Fibroblast of lung (primary cell): ENCODE measurements at regions not wholly inside any gene's neighbourhood (a gene's known extent, or its start where the extent isn't known, plus 50 kb on each side); places are given as distances from the start of the nearest gene placed in this dataset.
A peak's percentile ranks its signal among the peaks of the same experiment; 100 is the strongest.

Experiments used
- DNase-seq, 2 donors: peaks; one replicate each; pipeline versions ENCODE4 v3.0.0 to v3.0.0-alpha.2; 2010; ENCODE audit warnings: low read depth in 2 of 2
- H2AFZ ChIP-seq: 2 replicates; pipeline ENCODE4 v1.5.1; 2012; ENCODE audit warnings: low read length, control low read depth, inconsistent platforms
- H3K27ac ChIP-seq: 2 replicates; pipeline ENCODE4 v1.5.1; 2011; ENCODE audit warnings: low read length, control low read depth; ENCODE audit not compliant: insufficient read depth
- H3K27me3 ChIP-seq: 2 replicates; pipeline ENCODE4 v1.5.1; 2011; ENCODE audit warnings: mild to moderate bottlenecking, low read length; ENCODE audit not compliant: control insufficient read depth, insufficient read depth
- H3K36me3 ChIP-seq: 2 replicates; pipeline ENCODE4 v1.5.1; 2011; ENCODE audit warnings: low read length; ENCODE audit not compliant: control insufficient read depth, insufficient read depth
- H3K4me1 ChIP-seq: 2 replicates; pipeline ENCODE4 v1.5.1; 2011; ENCODE audit warnings: low read length; ENCODE audit not compliant: control insufficient read depth, insufficient read depth; ENCODE audit errors: extremely low read depth
- H3K4me2 ChIP-seq: 2 replicates; pipeline ENCODE4 v1.5.1; 2011; ENCODE audit warnings: low read length, control low read depth; ENCODE audit not compliant: insufficient read depth; ENCODE audit errors: extremely low read depth
- H3K4me3 ChIP-seq, 4 experiments: fragments of 200-600 bp in 1 of 4; sonication (generic) in 1 of 4; replicated peaks in 1 of 4; 2 replicates each; pipeline ENCODE4 v1.5.1; 2011 to 2016; ENCODE audit warnings: low read length in 4 of 4, low read depth in 3 of 4, mild to moderate bottlenecking in 3 of 4, control low read depth in 2 of 4, inconsistent platforms in 1 of 4, mixed read lengths in 1 of 4; ENCODE audit not compliant: insufficient read depth in 1 of 4; ENCODE audit errors: control extremely low read depth in 1 of 4
- H3K79me2 ChIP-seq: 2 replicates; pipeline ENCODE4 v1.5.1; 2012; ENCODE audit warnings: mild to moderate bottlenecking, low read length, inconsistent platforms; ENCODE audit not compliant: control insufficient read depth, insufficient read depth
- H3K9ac ChIP-seq: 2 replicates; pipeline ENCODE4 v1.5.1; 2011; ENCODE audit warnings: mild to moderate bottlenecking, low read length, control low read depth; ENCODE audit not compliant: insufficient read depth
- H3K9me3 ChIP-seq: 2 replicates; pipeline ENCODE4 v1.5.1; 2012; ENCODE audit warnings: low read depth, low read length; ENCODE audit not compliant: control insufficient read depth, insufficient read depth
- H4K20me1 ChIP-seq: 2 replicates; pipeline ENCODE4 v1.5.1; 2011; ENCODE audit warnings: low read length; ENCODE audit not compliant: control insufficient read depth, insufficient read depth; ENCODE audit errors: extremely low read depth
- CTCF ChIP-seq, 2 donors: IDR thresholded peaks in 1 of 2; conservative IDR thresholded peaks in 1 of 2; 1 replicate in 1 of 2; 2 replicates in 1 of 2; pipeline ENCODE4 v1.5.1; 2011 to 2012; ENCODE audit warnings: low read length in 2 of 2, control low read depth in 1 of 2, inconsistent platforms in 1 of 2, low read depth in 1 of 2, mild to moderate bottlenecking in 1 of 2
- EZH2 ChIP-seq: IDR thresholded peaks from 2 replicates; pipeline ENCODE4 v1.5.1; 2012; ENCODE audit warnings: low read length, control low read depth, mild to moderate bottlenecking; ENCODE audit errors: missing control alignments

- Histone ChIP-seq H3K4me2 (peak overlapping the region; percentile 46), H3K4me1 (peaks cover 7% of the 10 kb centered on the region), H3K27me3 (no peaks in the 10 kb centered on the region), H3K4me3 (no peak overlapping the region), H2AFZ (no peak overlapping the region), H3K36me3 (no peaks in the 10 kb centered on the region), H3K79me2 (no peaks in the 10 kb centered on the region), H3K9me3 (no peaks in the 10 kb centered on the region), H3K27ac (no peak overlapping the region), H4K20me1 (no peaks in the 10 kb centered on the region), H3K9ac (no peak overlapping the region)
- DNase-seq = peak; percentile 96 to 97
- TF ChIP-seq CTCF (conservative IDR thresholded peaks at IDR 0.05 in 1 of 2, IDR thresholded peaks at IDR 0.05 in 1 of 2; ENCODE audit: low read depth in 1 of 2, low read length in 2 of 2) (no peak), EZH2 (no peak)
Measured at GRCh38 chr6:56370561-56371211, 123.3 kb upstream of the COL21A1 start.

- H2AFZ ChIP-seq = no peak overlapping the region
- no peak overlapping the region for H3K9ac ChIP-seq
- peak; percentile 25 to 62 for DNase-seq
- H3K9me3 ChIP-seq = no peaks in the 10 kb centered on the region
- no peaks in the 10 kb centered on the region for H4K20me1 ChIP-seq
- no peak overlapping the region for H3K27ac ChIP-seq
- no peaks in the 10 kb centered on the region for H3K79me2 ChIP-seq
- H3K4me2 ChIP-seq = peak overlapping the region; percentile 46
- peaks cover 7% of the 10 kb centered on the region for H3K4me1 ChIP-seq
- no peaks in the 10 kb centered on the region for H3K36me3 ChIP-seq
- H3K27me3 ChIP-seq = no peaks in the 10 kb centered on the region
- TF ChIP-seq CTCF (conservative IDR thresholded peaks at IDR 0.05 in 1 of 2, IDR thresholded peaks at IDR 0.05 in 1 of 2; ENCODE audit: low read depth in 1 of 2, low read length in 2 of 2) (peak in 1 of 2 donors; percentile 47), EZH2 (no peak)
- no peak overlapping the region for H3K4me3 ChIP-seq
Measured at GRCh38 chr6:56370127-56370540, 122.8 kb upstream of the COL21A1 start.

GRCh38 chr6:56368491-56368890, 121.1 kb upstream of the COL21A1 start:
- H3K27ac ChIP-seq = no peak overlapping the region
- no peak overlapping the region for H3K9ac ChIP-seq
- H3K4me3 ChIP-seq = no peak overlapping the region
- peaks cover 9% of the 10 kb centered on the region for H3K4me1 ChIP-seq
- peak in 1 of 2 donors; percentile 69 for DNase-seq
- H3K27me3 ChIP-seq = no peaks in the 10 kb centered on the region
- no peaks in the 10 kb centered on the region for H3K79me2 ChIP-seq
- H4K20me1 ChIP-seq = no peaks in the 10 kb centered on the region
- H3K36me3 ChIP-seq = no peaks in the 10 kb centered on the region
- H2AFZ ChIP-seq = no peak overlapping the region
- no peaks in the 10 kb centered on the region for H3K9me3 ChIP-seq
- no peak overlapping the region for H3K4me2 ChIP-seq
- TF ChIP-seq CTCF (conservative IDR thresholded peaks at IDR 0.05 in 1 of 2, IDR thresholded peaks at IDR 0.05 in 1 of 2; ENCODE audit: low read depth in 1 of 2, low read length in 2 of 2) = no peak
- TF ChIP-seq EZH2 = no peak
